Brain microvascular endothelial cell (primary cell): ENCODE measurements at regions not wholly inside any gene's neighbourhood (a gene's known extent, or its start where the extent isn't known, plus 50 kb on each side); places are given as distances from the start of the nearest gene placed in this dataset.

Experiments used
- DNase-seq: peaks from one replicate; pipeline ENCODE4 v3.0.0-alpha.2; 2020
- H3K27ac ChIP-seq: fragments of 250-450 bp; sonication (Bioruptor Pico); 2 replicates; pipeline ENCODE4 v1.5.1; 2020; ENCODE audit warnings: mild to moderate bottlenecking, moderate library complexity
- H3K27me3 ChIP-seq: fragments of 250-450 bp; sonication (Bioruptor Pico); replicated peaks from 2 replicates; pipeline ENCODE4 v1.5.1; 2020; ENCODE audit warnings: mild to moderate bottlenecking
- H3K36me3 ChIP-seq: fragments of 250-450 bp; sonication (Bioruptor Pico); replicated peaks from 2 replicates; pipeline ENCODE4 v1.5.1; 2020; ENCODE audit warnings: mild to moderate bottlenecking
- H3K4me3 ChIP-seq: 2 replicates; pipeline ENCODE4 v1.5.1; 2011; ENCODE audit warnings: low read depth, mild to moderate bottlenecking, control low read depth, low read length, moderate library complexity
- CTCF ChIP-seq: IDR thresholded peaks from 2 replicates; pipeline ENCODE4 v1.5.1; 2011; ENCODE audit warnings: low read depth, mild to moderate bottlenecking, moderate library complexity, low read length, control low read depth, inconsistent platforms; ENCODE audit errors: missing control alignments
- in situ Hi-C: cut with HindIII; loops from 2 replicates; pipeline ENCODE4 v1.10.0; 2017; ENCODE audit warnings: low sequenced_read_pairs, low pct_ligation_motif_present

- DNase-seq = no peak
- in situ Hi-C loops = no loop called here
- TF ChIP-seq CTCF = no peak
- Histone ChIP-seq H3K36me3 (no peaks in the 10 kb centered on the region), H3K27me3 (no peaks in the 10 kb centered on the region), H3K27ac (no peak overlapping the region), H3K4me3 (no peak overlapping the region)
Measured at GRCh38 chrX:39555431-39555830, 542.3 kb downstream of the BCOR start.

- no peak for TF ChIP-seq CTCF
- H3K27me3 ChIP-seq = no peaks in the 10 kb centered on the region
- in situ Hi-C loops = no loop called here
- no peak overlapping the region for H3K27ac ChIP-seq
- H3K4me3 ChIP-seq = no peak overlapping the region
- no peaks in the 10 kb centered on the region for H3K36me3 ChIP-seq
- no peak for DNase-seq
Measured at GRCh38 chrX:39556056-39556455, 541.7 kb downstream of the BCOR start.

- no peak overlapping the region for H3K27ac ChIP-seq
Measured at GRCh38 chrX:39559229-39559628, 538.5 kb downstream of the BCOR start.

GRCh38 chrX:39560271-39560670, 537.5 kb downstream of the BCOR start:
- no peaks in the 10 kb centered on the region for H3K36me3 ChIP-seq
- in situ Hi-C loops = no loop called here
- TF ChIP-seq CTCF = no peak
- H3K27me3 ChIP-seq = no peaks in the 10 kb centered on the region
- no peak for DNase-seq
- H3K4me3 ChIP-seq = no peak overlapping the region
- H3K27ac ChIP-seq = no peak overlapping the region

More at GRCh38 chrX:39559229-39559628, 538.5 kb downstream of the BCOR start:
- no peaks in the 10 kb centered on the region for H3K36me3 ChIP-seq
- in situ Hi-C loops = no loop called here
- DNase-seq = no peak
- TF ChIP-seq CTCF = no peak
- no peak overlapping the region for H3K4me3 ChIP-seq
- no peaks in the 10 kb centered on the region for H3K27me3 ChIP-seq

- H3K27ac ChIP-seq = no peak overlapping the region
- no peak for TF ChIP-seq CTCF
- in situ Hi-C loops = no loop called here
Measured at GRCh38 chrX:39563178-39563577, 534.6 kb downstream of the BCOR start.

GRCh38 chrX:39564751-39565150, 533.0 kb downstream of the BCOR start:
- in situ Hi-C loops = no loop called here
- DNase-seq = no peak
- Histone ChIP-seq H3K27me3 (no peaks in the 10 kb centered on the region), H3K36me3 (no peaks in the 10 kb centered on the region), H3K4me3 (no peak overlapping the region), H3K27ac (no peak overlapping the region)
- no peak for TF ChIP-seq CTCF

More at GRCh38 chrX:39563178-39563577, 534.6 kb downstream of the BCOR start:
- DNase-seq = no peak
- Histone ChIP-seq H3K4me3 (no peak overlapping the region), H3K36me3 (no peaks in the 10 kb centered on the region), H3K27me3 (no peaks in the 10 kb centered on the region)
